ENCODE measurements at regions not wholly inside any gene's neighbourhood (a gene's known extent, or its start where the extent isn't known, plus 50 kb on each side); places are given as distances from the start of the nearest gene placed in this dataset.

DNA sequence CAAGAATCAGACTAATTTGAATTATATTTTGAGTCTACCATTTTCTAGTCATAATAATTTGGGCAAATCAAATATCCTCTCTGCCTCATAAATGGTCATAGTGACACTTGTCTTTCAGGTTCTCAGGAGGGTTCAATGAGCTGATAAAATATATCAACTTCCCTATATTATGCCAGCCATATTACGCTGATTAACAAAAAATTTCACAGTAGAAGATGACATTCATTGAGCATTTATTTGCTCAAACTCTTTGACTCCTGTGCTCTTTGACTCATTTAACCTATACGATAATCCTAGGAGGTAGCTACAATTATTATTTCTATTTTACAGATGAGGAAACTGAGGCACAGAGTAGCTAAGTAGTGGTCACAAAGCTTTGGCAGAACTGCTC lies 60.0 kb upstream of the CCDC91 start:
- TF ChIP-seq, protein P1, sequence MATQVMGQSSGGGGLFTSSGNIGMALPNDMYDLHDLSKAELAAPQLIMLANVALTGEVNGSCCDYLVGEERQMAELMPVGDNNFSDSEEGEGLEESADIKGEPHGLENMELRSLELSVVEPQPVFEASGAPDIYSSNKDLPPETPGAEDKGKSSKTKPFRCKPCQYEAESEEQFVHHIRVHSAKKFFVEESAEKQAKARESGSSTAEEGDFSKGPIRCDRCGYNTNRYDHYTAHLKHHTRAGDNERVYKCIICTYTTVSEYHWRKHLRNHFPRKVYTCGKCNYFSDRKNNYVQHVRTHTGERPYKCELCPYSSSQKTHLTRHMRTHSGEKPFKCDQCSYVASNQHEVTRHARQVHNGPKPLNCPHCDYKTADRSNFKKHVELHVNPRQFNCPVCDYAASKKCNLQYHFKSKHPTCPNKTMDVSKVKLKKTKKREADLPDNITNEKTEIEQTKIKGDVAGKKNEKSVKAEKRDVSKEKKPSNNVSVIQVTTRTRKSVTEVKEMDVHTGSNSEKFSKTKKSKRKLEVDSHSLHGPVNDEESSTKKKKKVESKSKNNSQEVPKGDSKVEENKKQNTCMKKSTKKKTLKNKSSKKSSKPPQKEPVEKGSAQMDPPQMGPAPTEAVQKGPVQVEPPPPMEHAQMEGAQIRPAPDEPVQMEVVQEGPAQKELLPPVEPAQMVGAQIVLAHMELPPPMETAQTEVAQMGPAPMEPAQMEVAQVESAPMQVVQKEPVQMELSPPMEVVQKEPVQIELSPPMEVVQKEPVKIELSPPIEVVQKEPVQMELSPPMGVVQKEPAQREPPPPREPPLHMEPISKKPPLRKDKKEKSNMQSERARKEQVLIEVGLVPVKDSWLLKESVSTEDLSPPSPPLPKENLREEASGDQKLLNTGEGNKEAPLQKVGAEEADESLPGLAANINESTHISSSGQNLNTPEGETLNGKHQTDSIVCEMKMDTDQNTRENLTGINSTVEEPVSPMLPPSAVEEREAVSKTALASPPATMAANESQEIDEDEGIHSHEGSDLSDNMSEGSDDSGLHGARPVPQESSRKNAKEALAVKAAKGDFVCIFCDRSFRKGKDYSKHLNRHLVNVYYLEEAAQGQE (IDR thresholded peaks at IDR 0.05; ENCODE audit: low read depth), result no peak
- no peak for TF ChIP-seq TEAD4 (IDR thresholded peaks at IDR 0.05)

Data from Ishikawa (cell line).